GM21390 (cell line): ENCODE measurements at regions not wholly inside any gene's neighbourhood (a gene's known extent, or its start where the extent isn't known, plus 50 kb on each side); places are given as distances from the start of the nearest gene placed in this dataset.

Experiments
- ATAC-seq: cut with Tn5 transposase; IDR thresholded peaks from one replicate; pipeline ENCODE4 v1.9.1; 2021; ENCODE audit not compliant: unreplicated experiment

GRCh38 chr1:193372553-193372952, 186.1 kb upstream of the B3GALT2 start:
- ATAC-seq, result no peak

- ATAC-seq, result peak; percentile 81
These were observed 181.9 kb upstream of the B3GALT2 start for GRCh38 chr1:193368302-193368701.

- peak; percentile 23 for ATAC-seq
These were observed 181.4 kb upstream of the B3GALT2 start for GRCh38 chr1:193367863-193368262.

DNA sequence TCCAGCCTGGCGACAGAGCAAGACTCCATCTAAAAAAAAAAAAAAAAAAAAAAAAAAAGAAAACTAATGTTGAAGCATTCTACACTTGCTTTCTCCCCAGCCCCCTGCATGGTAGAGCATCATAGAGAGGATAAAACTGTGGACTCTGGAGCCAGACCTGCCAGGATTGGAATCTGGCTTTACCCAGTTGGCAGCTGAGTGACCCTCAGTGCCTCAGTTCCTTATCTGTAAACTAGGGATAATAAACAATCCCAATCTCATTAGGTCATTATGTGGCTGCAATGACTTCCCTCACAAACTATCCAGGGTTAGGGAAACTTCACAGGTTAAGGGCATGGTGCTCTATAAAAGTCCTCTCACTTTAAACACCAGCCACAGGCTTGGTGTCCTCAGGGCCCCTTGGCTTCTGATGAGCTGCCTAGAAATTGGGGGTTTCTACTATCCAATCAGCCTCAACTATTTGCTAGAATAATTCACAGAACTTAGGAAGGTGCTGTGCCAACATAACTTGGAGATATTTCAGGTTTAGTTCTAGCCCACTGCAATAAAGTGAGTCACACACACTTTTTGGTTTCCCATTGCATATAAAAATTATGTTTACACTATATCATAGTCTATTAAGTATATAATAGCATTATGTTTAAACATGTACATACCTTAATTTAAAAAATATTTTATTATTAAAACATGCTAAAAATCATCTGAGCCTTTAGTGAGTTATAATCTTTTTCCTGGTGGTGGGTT, 180.5 kb upstream of the B3GALT2 start:
- no peak for ATAC-seq

DNA sequence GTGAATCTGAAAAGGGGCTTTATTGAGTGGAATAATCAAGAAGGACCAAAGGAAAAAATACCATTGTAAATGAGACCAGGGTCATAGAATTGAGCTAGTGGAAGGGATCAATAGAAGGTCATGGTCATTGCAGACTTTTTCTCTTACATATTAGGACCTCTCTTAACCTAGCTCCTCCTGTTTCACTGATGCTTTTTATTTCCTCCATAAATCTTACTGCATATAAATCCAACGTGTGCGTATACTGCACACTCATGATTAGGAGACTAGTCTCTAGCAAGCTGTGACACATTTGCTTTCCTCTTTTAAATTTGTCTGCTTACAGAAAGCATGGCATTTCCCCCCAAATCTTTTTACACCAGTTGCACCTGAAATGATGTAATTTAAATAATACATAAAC, 179.6 kb upstream of the B3GALT2 start:
- ATAC-seq, result no peak

GRCh38 chr1:193359631-193360030, 173.2 kb upstream of the B3GALT2 start:
- no peak for ATAC-seq

DNA sequence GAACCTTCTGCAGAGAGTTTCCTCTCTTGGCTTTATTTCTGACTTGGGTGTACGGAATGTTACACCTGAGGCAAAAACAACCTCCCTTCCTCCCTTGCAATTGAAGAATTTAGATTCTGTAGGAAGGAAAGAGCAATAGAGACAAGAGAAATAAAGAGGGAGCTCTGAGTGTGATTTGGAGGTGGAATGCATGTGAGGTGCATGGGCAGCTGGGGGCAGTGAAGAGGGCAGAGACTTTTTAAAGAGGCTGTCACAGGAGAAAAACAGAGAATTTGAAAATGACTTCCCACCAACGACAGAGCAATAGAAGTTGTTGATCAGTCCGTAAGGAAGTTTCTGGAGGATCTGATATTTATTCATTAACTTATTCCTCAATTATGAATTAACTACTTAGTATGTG, 172.0 kb upstream of the B3GALT2 start:
- no peak for ATAC-seq

- ATAC-seq, result no peak
These were observed 169.8 kb upstream of the B3GALT2 start for GRCh38 chr1:193356249-193356648.

DNA sequence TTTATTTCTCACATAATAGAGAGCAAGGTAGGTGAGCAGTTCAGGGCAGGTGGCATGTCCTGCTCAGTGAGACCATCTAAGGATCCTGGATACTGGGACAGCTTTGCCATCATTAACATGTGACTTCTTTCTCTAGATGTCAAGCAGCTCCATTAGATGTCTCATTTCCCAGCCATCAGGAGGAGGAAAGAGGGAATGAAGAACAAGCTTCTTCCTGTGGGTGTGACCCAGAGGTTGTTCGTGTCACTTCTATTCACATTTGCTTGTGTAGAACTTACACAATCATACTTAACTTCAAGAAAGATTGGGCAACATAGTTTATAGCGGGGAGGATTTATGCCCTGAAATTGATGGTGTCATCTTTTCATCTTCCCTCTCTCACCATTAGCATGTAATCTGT, 169.2 kb upstream of the B3GALT2 start:
- no peak for ATAC-seq

- no peak for ATAC-seq
These were observed 168.8 kb upstream of the B3GALT2 start for GRCh38 chr1:193355178-193355577.

GRCh38 chr1:193348769-193349535, 162.5 kb upstream of the B3GALT2 start:
- no peak for ATAC-seq

DNA sequence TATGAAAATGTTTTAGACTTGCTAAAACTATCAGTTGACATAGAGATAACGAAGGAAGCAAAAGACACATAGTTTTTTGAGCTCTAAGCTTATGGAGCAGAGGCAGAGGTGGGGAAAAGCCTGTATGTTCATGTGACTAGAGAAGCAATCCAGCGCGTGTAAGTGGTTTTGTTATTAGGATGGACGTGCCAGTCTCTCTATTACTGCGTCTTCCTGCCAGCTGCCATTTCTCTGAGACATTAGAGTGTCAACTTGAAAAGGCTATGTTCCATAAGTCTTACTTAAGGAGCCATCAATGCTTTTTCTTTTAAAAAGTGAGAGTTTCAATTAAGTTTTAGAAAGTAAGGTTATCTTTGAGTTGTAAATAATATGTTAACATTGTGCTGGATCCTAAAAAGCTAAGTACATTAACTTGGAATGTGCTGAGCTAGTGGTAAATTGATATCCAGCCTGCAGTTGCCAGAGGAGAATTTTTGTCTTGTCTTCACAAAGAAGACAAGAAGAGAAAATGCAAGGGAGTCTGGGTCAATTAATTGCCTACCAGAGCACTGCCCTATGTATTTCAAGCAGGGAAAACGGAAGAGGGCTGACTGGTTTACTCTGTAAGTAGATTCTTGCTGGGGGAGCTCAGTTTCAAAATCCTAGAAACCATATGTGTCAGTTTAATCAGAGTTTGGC, 161.8 kb upstream of the B3GALT2 start:
- ATAC-seq, result no peak

- no peak for ATAC-seq
These were observed 159.7 kb upstream of the B3GALT2 start for GRCh38 chr1:193346085-193346484.

DNA sequence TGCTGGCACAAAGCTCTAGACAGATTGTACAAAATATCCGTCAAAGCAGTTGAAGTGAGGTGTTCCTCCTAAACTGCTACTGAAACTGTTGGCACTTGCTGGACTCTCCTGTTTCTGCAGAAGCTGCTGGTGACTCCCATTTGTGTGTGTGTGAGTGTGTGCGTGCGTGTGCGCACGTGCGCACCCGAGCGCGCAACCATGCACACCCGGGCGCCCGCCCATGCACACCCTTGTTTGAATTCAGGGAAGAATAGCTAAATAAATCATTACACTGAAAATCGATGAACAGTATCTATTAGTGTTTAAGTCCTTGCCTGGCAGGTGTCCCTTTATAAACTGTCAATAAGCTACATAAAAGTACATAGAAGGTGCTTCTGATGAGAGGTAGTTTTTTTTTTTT, 156.4 kb upstream of the B3GALT2 start:
- no peak for ATAC-seq

DNA sequence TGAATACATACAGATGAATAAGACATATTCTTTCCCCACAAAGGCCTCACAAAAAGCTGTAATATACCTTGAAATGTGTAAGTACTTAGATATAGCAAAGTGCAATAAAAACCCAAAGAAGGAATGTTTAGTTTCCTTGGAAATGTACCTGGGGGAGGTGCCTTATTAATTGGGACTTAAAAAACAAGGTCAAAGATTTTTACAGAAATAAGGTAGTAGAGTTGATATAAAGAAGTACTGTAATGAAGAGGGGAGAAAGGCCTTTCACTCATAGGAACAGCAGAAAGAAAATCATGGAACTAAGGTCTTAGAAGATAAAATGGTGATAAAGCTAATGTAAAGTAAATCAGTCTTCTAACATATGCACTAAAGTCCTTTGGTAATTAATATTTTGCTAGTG, 153.9 kb upstream of the B3GALT2 start:
- ATAC-seq, result no peak

- no peak for ATAC-seq
These were observed 153.0 kb upstream of the B3GALT2 start for GRCh38 chr1:193339401-193339800.

- ATAC-seq, result peak; percentile 58
These were observed 151.8 kb upstream of the B3GALT2 start for GRCh38 chr1:193338194-193338593.

DNA sequence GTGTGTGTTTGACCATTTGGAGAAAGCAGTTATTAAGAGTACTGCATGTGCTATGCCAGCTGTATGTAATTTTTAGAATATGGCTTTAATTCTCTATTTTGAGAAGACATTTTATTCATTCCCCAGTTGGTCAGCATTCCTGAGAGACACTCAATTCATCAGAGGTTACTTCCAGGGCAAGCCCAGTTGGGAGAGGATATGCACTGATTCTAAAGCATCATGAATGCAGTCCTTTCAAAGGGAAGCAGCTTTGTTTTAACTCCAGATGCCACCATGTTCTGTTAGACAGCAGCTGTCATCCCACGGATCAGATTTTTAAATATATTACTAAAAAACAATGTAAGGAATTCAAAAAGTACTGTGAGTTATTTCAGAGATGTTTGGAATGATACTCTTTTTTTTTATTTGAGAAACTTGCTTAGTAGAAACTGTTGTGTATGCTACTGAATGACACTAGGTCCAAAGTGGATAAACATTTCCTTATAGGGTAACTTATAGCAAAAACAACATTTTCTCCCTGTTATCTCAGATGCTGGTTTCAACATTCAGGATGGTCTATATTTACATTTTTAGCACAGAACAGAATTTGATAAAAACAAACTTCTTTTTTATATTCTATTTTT, 149.5 kb upstream of the B3GALT2 start:
- ATAC-seq, result no peak

GRCh38 chr1:193333166-193333565, 146.8 kb upstream of the B3GALT2 start:
- ATAC-seq, result no peak

DNA sequence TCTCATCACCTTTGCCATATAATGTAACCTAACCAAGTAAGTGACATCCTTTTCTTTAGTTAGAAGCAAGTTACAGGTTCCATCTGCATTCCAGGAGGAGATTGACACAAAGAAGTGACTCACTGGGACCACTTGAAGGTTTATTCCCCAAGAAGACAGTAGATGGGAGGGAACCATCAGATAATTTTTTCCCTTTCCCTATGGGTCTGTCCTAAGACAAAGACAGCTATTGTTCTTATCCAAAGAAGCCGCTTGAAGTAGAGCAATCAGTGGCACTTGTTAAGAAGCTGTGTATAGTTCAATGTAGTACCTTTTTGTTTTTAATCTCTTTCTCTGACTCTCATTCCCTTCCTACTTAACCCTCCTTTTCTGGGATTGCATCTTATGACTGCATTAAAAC, 139.9 kb upstream of the B3GALT2 start:
- no peak for ATAC-seq

DNA sequence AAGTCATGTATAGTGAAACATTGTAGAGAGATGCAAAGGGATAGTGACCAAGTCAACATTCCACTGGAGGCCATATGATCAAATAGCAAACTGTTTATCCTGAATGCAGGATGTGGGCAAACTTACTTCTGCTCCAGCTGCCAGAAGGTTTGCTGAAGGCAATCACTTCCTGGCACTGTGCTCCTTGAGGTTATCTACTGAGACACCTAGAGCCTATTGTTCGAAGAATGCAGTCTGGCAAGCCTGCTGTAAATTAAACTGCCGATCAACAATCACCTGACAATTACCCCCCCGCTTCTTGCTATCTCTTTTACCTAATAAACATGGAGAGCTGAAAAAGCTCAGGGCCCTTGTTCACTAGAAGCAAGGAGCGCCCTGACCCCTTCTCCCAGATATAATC, 139.4 kb upstream of the B3GALT2 start:
- ATAC-seq, result no peak

GRCh38 chr1:193325042-193325441, 138.6 kb upstream of the B3GALT2 start:
- ATAC-seq, result no peak
